ENCODE measurements at regions not wholly inside any gene's neighbourhood (a gene's known extent, or its start where the extent isn't known, plus 50 kb on each side); places are given as distances from the start of the nearest gene placed in this dataset.
"Not testable (repeated sequence)": the region's sequence is repeated elsewhere in the genome, so short reads cannot be mapped to it uniquely, and the experiment has no call there.

DNA sequence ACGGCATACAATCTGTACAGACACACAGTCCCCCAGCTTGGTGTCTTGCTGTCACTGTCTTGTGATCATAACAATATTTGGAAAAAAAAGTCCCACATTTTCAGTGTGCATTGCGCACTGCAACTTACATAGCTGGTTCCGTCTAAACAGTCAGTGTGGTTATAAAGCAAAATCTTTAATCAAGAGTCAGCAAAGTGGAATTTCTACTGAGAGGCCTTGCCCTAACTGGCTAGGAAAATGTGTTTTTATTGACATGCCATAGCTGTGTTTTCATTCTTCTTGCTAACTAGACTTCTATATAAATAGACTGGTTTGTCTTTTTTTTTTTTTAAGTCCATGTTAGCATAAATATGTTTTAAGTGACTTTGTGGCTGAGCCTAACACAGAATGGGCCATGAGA, 174.8 kb downstream of the POLR2M start:
- no peak for DNase-seq (ENCODE audit: low spot score)

DNA sequence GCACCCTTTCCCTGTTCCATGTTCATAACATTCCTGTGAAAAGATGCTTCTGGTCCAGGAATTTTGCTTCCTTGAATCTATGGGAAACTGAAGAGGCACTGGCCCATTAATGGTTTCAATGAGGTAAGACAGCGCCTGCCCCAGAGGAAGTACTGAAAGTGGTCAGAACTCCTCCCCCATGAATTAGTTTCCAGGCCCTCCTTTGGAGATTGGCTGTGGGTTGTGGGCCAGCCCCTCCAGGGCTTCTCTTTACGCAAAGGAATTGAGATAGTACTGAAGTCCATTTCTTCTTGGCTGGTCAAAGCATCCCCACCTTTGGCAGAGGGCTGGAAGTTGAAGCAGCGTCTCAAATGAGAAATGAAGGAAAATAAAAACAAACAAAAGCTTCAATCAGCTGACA, 175.5 kb downstream of the POLR2M start:
- DNase-seq (ENCODE audit: low spot score) = no peak

DNA sequence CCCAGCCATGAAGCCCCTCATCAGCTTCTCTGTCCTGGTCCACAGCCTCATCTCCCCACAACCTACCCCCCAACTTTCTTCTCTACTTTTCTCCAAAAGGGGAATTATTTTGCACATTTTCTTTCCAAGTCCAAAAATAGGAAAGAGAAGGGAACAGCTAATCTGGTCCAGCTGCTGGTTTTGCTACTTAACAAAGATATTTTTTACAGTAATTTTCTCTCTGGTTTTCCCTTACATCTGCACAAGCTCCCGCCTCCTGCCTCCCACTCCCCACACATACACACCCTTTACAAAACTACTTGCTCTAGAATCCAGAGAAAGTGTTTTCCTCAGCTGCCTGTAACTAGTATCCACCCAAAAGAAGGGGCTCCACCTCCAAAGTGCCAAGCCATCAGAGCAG, 177.2 kb downstream of the POLR2M start:
- DNase-seq (ENCODE audit: low spot score) = no peak

DNA sequence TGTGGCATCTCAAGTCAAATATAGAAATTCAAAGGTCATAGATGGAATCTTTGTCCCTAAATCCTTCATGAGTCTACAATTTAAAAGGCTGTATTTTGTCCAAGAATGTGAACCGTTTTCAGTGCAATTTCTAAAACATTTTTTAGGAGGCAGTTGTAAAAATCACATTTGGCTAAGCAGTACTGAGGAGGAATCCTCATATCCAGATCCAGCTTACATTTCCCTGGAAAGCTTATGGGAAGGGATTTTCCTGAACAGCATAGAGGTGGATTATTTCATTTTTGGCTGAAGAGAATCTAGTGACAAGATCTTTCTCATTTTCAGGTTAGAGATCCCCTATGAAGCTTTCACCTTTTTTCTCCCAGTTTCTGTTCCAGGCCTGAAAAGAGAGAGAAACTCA, 178.4 kb downstream of the POLR2M start:
- no peak for DNase-seq (ENCODE audit: low spot score)

DNA sequence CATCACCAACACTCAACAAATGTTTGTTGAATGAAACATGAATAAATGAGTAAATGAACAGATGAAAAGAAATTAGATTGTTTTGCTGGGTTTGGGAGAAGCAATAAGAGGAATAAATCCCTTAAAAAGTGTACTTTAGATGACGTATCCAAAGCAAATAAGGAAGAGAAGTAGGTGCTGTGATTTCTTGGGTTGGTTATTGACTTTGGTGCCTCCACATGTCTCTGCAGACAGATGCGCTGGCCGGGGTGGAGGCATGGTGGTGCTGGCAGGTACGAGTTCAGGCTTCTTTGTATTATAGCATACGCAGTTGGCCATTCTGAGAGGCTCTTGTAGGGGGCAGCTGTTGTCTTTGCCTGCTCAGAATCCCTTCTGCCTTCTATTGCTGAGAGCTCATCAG, 178.9 kb downstream of the POLR2M start:
- no peak for DNase-seq (ENCODE audit: low spot score)

DNA sequence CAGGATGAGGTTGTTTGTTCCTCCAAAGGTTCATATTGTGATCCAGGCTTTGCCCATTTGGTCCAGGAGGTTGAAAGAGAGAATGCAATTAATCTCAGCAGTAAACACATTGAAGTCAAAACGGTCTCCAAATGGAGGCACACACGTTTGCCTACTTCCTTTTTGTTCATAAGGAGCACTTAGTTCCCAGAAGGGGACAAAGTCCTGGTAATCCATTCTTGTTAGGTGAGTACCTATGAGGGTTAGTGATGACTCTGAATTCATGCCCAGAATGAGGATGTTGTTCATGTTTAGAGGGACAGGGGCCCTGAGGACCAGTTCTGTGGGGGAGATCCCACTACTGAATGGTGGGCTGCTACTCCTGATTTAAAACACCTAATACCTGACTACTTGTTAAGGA, 177.7 kb downstream of the ALDH1A2 start:
- DNase-seq (ENCODE audit: low spot score) = no peak

DNA sequence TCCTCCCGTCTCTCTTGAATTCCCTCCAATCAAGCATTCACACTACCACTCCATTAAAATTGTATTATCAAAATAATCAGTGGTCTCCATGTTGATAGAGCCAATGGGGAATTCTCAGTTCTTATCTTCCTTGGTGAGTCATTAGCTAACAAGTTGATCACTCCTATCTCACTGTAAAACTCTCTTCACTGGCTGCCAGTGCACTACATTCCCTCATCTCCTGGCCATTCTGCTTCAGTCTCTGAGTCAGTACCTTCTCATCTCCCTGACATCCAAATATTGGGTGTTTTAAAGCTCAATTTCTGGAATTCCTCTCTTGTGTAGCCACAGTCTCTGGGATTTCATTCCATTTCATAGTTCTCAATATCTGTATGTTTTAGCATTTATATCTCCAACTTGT, 175.2 kb downstream of the ALDH1A2 start:
- DNase-seq (ENCODE audit: low spot score) = no peak

DNA sequence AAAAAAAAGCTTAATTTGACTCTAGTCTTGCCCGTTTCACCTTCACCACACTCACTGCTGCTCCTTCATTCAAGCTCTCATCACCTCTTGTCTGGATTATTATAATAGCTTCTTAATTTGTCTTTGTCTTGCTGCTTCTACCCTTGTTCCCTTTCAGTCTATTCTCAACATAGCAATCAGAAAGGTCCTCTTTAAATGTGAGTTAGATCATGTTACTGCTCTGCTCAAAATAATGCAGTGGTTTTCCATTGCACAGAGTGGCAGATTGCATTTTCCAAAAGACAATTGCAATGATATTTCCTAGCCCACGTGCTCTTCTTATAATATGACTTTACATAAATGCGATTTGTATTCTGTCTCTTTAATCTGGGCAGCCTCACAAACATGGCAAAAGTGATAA, 174.6 kb downstream of the ALDH1A2 start:
- no peak for DNase-seq (ENCODE audit: low spot score)

DNA sequence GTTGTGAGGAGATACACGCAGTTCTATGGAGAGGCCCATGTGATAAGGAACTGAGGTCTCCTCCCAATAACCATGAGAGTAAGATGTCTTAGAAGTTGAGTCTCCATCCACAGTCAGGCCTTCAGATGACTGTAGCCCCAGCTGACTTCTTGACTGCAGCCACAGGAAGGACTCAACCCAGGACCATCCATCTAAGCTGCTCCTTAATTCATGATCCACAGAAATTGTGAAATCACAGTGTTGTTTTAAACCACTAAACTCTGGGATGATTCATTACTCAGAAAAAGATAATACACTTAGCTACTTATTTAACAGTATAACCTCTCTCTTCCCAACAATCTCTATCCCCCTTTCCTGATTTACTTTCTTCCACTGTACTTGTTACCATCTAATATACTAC, 173.3 kb downstream of the ALDH1A2 start:
- DNase-seq (ENCODE audit: low spot score) = no peak

DNA sequence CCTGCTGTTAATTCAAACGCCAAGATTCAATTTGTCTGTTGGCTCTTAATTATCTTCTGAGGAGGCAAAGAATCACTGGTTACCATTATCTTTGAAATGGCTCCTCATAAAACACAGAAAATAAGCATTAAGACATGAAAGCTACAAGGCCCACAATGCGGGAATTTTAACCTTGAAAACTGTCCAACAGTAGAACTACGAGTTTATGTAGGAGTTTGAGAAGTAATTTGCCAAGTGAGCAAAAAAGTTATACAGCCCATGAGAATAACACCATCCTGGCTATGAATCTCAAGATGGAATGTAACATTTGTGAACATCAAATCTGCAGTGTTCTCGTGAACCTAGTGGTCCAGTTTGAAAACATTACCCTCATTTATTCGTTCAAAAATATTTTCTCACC, 172.5 kb downstream of the ALDH1A2 start:
- no peak for DNase-seq (ENCODE audit: low spot score)

DNA sequence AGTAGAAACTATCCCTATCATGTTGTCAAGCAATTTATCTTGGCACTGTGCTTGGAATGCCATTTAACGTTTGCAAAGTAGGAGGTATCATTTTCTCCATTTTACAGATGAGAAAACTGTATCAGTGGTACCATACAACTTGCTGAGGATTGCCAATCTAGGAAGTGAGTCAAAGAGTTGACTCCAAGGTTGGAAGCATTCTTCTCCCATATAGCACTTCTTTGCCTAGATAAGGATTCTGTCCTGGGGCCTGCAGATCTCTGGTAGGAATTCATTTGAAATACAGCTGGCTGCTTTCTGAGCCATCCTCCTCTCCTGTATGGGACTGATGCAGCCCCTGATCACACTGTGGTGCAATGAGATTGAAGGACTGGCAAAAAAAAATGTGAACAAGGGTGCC, 170.2 kb downstream of the ALDH1A2 start:
- DNase-seq (ENCODE audit: low spot score) = no peak

DNA sequence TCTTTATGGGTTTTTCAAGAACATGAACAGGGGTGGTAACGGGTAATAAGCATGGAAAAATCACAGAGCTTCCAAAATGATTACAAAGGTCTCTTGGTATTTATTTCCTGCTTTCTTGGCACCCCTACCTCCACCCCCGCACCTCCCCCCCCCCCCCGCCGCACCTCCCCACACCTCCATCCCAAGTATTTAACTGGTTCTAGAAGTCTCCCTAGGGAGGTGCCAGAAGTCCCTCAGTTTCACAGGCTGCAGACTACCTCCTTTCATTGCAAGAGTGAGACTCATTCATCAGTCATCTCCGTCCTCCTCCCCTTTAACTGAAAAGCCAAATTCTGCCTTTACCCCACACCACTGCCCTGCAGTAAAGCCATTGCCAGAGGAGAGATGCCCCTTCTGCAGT, 169.4 kb downstream of the ALDH1A2 start:
- DNase-seq (ENCODE audit: low spot score) = no peak

DNA sequence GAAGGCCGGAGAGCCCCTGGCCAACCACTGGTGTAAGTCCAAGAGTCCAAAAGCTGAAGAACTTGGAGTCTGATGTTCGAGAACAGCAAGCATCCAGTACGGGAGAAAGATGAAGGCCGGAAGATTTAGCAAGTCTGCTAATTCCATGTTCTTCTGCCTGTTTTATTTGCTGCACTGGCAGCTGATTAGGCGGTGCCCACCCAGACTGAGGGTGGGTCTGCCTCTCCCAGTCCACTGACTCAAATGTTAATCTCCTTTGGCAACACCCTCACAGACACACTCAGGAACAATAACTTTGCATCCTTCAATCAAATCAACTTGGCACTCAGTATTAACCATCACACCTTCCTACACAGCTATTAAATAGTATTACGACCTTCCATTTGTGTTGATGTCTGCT, 168.6 kb downstream of the ALDH1A2 start:
- not testable (repeated sequence) for DNase-seq (ENCODE audit: low spot score)

DNA sequence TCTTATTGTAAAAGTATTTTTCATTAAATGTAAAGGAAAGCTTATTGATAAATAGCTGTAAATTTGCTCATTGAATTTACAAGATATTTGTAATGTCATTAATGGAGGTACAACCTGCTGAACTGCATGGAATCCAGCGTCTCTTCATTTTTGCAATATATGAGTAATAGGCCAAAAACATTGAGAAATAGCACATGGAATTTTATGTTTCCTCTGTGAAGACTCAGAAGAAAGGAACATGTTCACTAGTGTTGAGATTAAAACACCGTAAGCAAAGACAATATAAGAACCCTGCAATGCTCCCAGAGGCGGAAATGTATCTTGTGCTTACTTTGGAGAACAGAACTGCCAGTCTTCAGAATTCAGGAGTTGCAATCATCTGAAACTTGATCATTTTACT, 167.6 kb downstream of the ALDH1A2 start:
- no peak for DNase-seq (ENCODE audit: low spot score)

DNA sequence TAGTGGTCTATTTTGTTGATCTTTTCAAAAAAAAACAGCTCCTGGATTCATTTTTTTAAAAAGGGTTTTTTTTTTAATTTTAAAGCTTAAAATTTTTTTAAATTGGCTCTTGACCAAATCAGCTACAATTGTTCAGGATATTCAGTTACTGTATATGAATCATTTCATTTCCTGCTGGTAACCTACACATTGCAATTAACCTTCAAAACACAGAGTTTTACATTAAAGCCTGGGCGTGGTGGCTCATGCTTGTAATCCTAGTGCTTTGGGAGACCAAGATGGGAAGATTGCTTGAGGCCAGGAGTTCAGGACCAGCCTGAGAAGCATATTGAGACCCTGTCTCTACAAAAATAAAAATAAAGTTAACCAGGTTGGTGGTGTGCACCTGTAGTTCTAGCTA, 163.4 kb downstream of the ALDH1A2 start:
- DNase-seq (ENCODE audit: low spot score) = no peak
